ENCODE measurements at regions not wholly inside any gene's neighbourhood (a gene's known extent, or its start where the extent isn't known, plus 50 kb on each side); places are given as distances from the start of the nearest gene placed in this dataset.

GRCh38 chr17:77647531-77647930, 311.0 kb upstream of the TNRC6C start:
- no peak for DNase-seq
- in situ Hi-C loops (cut with HindIII; ENCODE audit: low pct_ligation_motif_present, low pct_unique_long_range_greater_than_20kb, low sequenced_read_pairs) = no loop called here

- in situ Hi-C loops (cut with HindIII; ENCODE audit: low pct_ligation_motif_present, low pct_unique_long_range_greater_than_20kb, low sequenced_read_pairs) = no loop called here
- DNase-seq = no peak
Observed at GRCh38 chr17:77649717-77650211, 308.7 kb upstream of the TNRC6C start.

GRCh38 chr17:77651988-77652387, 306.5 kb upstream of the TNRC6C start:
- no peak for DNase-seq
- in situ Hi-C loops (cut with HindIII; ENCODE audit: low pct_ligation_motif_present, low pct_unique_long_range_greater_than_20kb, low sequenced_read_pairs) = no loop called here

GRCh38 chr17:77654296-77654695, 304.2 kb upstream of the TNRC6C start:
- DNase-seq = no peak
- in situ Hi-C loops (cut with HindIII; ENCODE audit: low pct_ligation_motif_present, low pct_unique_long_range_greater_than_20kb, low sequenced_read_pairs) = no loop called here

- in situ Hi-C loops (cut with HindIII; ENCODE audit: low pct_ligation_motif_present, low pct_unique_long_range_greater_than_20kb, low sequenced_read_pairs) = no loop called here
- no peak for DNase-seq
Observed at GRCh38 chr17:77654850-77655249, 303.7 kb upstream of the TNRC6C start.

GRCh38 chr17:77656054-77656453, 302.4 kb upstream of the TNRC6C start:
- in situ Hi-C loops (cut with HindIII; ENCODE audit: low pct_ligation_motif_present, low pct_unique_long_range_greater_than_20kb, low sequenced_read_pairs) = no loop called here
- no peak for DNase-seq

- DNase-seq = no peak
- in situ Hi-C loops (cut with HindIII; ENCODE audit: low pct_ligation_motif_present, low pct_unique_long_range_greater_than_20kb, low sequenced_read_pairs) = no loop called here
Observed at GRCh38 chr17:77657839-77658238, 300.7 kb upstream of the TNRC6C start.

GRCh38 chr17:77660524-77660923, 298.0 kb upstream of the TNRC6C start:
- in situ Hi-C loops (cut with HindIII; ENCODE audit: low pct_ligation_motif_present, low pct_unique_long_range_greater_than_20kb, low sequenced_read_pairs) = no loop called here
- no peak for DNase-seq

- in situ Hi-C loops (cut with HindIII; ENCODE audit: low pct_ligation_motif_present, low pct_unique_long_range_greater_than_20kb, low sequenced_read_pairs) = no loop called here
- DNase-seq = no peak
Observed at GRCh38 chr17:77662833-77663232, 295.7 kb upstream of the TNRC6C start.

GRCh38 chr17:77664097-77664729, 294.3 kb upstream of the TNRC6C start:
- no peak for DNase-seq
- in situ Hi-C loops (cut with HindIII; ENCODE audit: low pct_ligation_motif_present, low pct_unique_long_range_greater_than_20kb, low sequenced_read_pairs) = no loop called here

GRCh38 chr17:77665833-77666232, 292.7 kb upstream of the TNRC6C start:
- DNase-seq = no peak
- in situ Hi-C loops (cut with HindIII; ENCODE audit: low pct_ligation_motif_present, low pct_unique_long_range_greater_than_20kb, low sequenced_read_pairs) = no loop called here

- no peak for DNase-seq
- in situ Hi-C loops (cut with HindIII; ENCODE audit: low pct_ligation_motif_present, low pct_unique_long_range_greater_than_20kb, low sequenced_read_pairs) = no loop called here
Observed at GRCh38 chr17:77666462-77666861, 292.0 kb upstream of the TNRC6C start.

GRCh38 chr17:77666881-77667395, 291.6 kb upstream of the TNRC6C start:
- in situ Hi-C loops (cut with HindIII; ENCODE audit: low pct_ligation_motif_present, low pct_unique_long_range_greater_than_20kb, low sequenced_read_pairs) = no loop called here
- no peak for DNase-seq

- in situ Hi-C loops (cut with HindIII; ENCODE audit: low pct_ligation_motif_present, low pct_unique_long_range_greater_than_20kb, low sequenced_read_pairs) = no loop called here
- DNase-seq = no peak
Observed at GRCh38 chr17:77667478-77667877, 291.0 kb upstream of the TNRC6C start.

GRCh38 chr17:77668518-77668917, 290.0 kb upstream of the TNRC6C start:
- in situ Hi-C loops (cut with HindIII; ENCODE audit: low pct_ligation_motif_present, low pct_unique_long_range_greater_than_20kb, low sequenced_read_pairs) = no loop called here
- no peak for DNase-seq

- no peak for DNase-seq
- in situ Hi-C loops (cut with HindIII; ENCODE audit: low pct_ligation_motif_present, low pct_unique_long_range_greater_than_20kb, low sequenced_read_pairs) = no loop called here
Observed at GRCh38 chr17:77670173-77670572, 288.3 kb upstream of the TNRC6C start.

GRCh38 chr17:77674358-77674757, 284.1 kb upstream of the TNRC6C start:
- in situ Hi-C loops (cut with HindIII; ENCODE audit: low pct_ligation_motif_present, low pct_unique_long_range_greater_than_20kb, low sequenced_read_pairs) = no loop called here
- DNase-seq = no peak

GRCh38 chr17:77675411-77675810, 283.1 kb upstream of the TNRC6C start:
- no peak for DNase-seq
- in situ Hi-C loops (cut with HindIII; ENCODE audit: low pct_ligation_motif_present, low pct_unique_long_range_greater_than_20kb, low sequenced_read_pairs) = no loop called here

- in situ Hi-C loops (cut with HindIII; ENCODE audit: low pct_ligation_motif_present, low pct_unique_long_range_greater_than_20kb, low sequenced_read_pairs) = no loop called here
- no peak for DNase-seq
Observed at GRCh38 chr17:77675816-77676215, 282.7 kb upstream of the TNRC6C start.

- peak; percentile 22 for DNase-seq
- in situ Hi-C loops (cut with HindIII; ENCODE audit: low pct_ligation_motif_present, low pct_unique_long_range_greater_than_20kb, low sequenced_read_pairs) = no loop called here
Observed at GRCh38 chr17:77676237-77676661, 282.3 kb upstream of the TNRC6C start.

All from ACHN (cell line).